ENCODE measurements at regions not wholly inside any gene's neighbourhood (a gene's known extent, or its start where the extent isn't known, plus 50 kb on each side); places are given as distances from the start of the nearest gene placed in this dataset.

GRCh38 chr10:106467506-106467905 lies 697.0 kb downstream of the SORCS1 start:
- TF ChIP-seq CTCF (IDR thresholded peaks at IDR 0.05) = no peak
- no peak for TF ChIP-seq POLR2A (IDR thresholded peaks at IDR 0.05)

Measured in lower leg skin (tissue), 3 donors.